A549 (cell line): ENCODE measurements at regions not wholly inside any gene's neighbourhood (a gene's known extent, or its start where the extent isn't known, plus 50 kb on each side); places are given as distances from the start of the nearest gene placed in this dataset.

Experiments used
- ATAC-seq, 2 experiments: fragments of 200-7000 bp in 1 of 2; fragments of >200 bp in 1 of 2; cut with Nextera tagmentation in 1 of 2; cut with Tn5 transposase in 1 of 2; 3 replicates each; pipeline versions ENCODE4 v1.8.0 to v1.9.1; 2018 to 2020; ENCODE audit warnings: mild to moderate bottlenecking in 1 of 2, moderate library complexity in 1 of 2
- CTCF ChIA-PET: fragments of 300-600 bp; sonication (Branson Sonifier 250); formaldehyde crosslinking; extraction: SDS; loops from one replicate; lab custom pipeline; 2021; ENCODE audit warnings: antibody characterized with exemption, inconsistent platforms; lab: Yijun Ruan, JAX
- POLR2A ChIA-PET: fragments of 350-600 bp; formaldehyde crosslinking; extraction: SDS; loops from one replicate; lab custom pipeline; 2021; ENCODE audit warnings: antibody characterized with exemption, inconsistent platforms; lab: Yijun Ruan, JAX
- DNase-seq, 2 experiments: peaks; one replicate each; pipeline versions ENCODE4 v3.0.0 to v3.0.0-alpha.2; 2011 to 2016; ENCODE audit warnings: low read depth in 1 of 2, low spot score in 1 of 2
- FAIRE-seq: peaks from 2 replicates; lab custom pipeline; 2011; peaks lifted over from hg19 to GRCh38; lab: Jason Lieb, UNC
- H3K27ac ChIP-seq, 2 experiments: fragments of >200 bp; sonication (Bioruptor Twin); formaldehyde crosslinking; 3 replicates each; pipeline ENCODE4 v1.5.1; 2016 to 2017
- H3K4me1 ChIP-seq: fragments of >200 bp; sonication (Bioruptor Twin); formaldehyde crosslinking; 3 replicates; pipeline ENCODE4 v1.6.1; 2016
- H3K4me2 ChIP-seq: fragments of >200 bp; sonication (Bioruptor Twin); formaldehyde crosslinking; 3 replicates; pipeline ENCODE4 v1.6.1; 2016
- H3K4me3 ChIP-seq: fragments of >200 bp; sonication (Bioruptor Twin); formaldehyde crosslinking; 3 replicates; pipeline ENCODE4 v1.5.1; 2016
- H3K9me3 ChIP-seq: fragments of >200 bp; sonication (Bioruptor Twin); formaldehyde crosslinking; 3 replicates; pipeline ENCODE4 v1.6.1; 2016
- BCL3 ChIP-seq: fragments of >200 bp; sonication (Bioruptor Twin); formaldehyde crosslinking; IDR thresholded peaks from 3 replicates; pipeline ENCODE4 v1.6.1; 2016
- BHLHE40 ChIP-seq: IDR thresholded peaks from 2 replicates; pipeline ENCODE4 v1.6.1; 2012; ENCODE audit warnings: low read depth, low read length, inconsistent platforms
- CBX2 ChIP-seq: fragments of 200-600 bp; sonication (generic); IDR thresholded peaks from 2 replicates; pipeline ENCODE4 v1.6.1; 2016; ENCODE audit warnings: low read depth, mild to moderate bottlenecking, borderline replicate concordance
- CEBPB ChIP-seq, 2 experiments: fragments of >200 bp in 1 of 2; sonication (Bioruptor Twin) in 1 of 2; formaldehyde crosslinking in 1 of 2; IDR thresholded peaks; 2 replicates each; pipeline ENCODE4 v1.6.1; 2012 to 2016
- CHD2 ChIP-seq: fragments of 150-350 bp; IDR thresholded peaks from 2 replicates; pipeline ENCODE4 v1.6.1; 2014; ENCODE audit warnings: low read length; ENCODE audit not compliant: partially characterized antibody
- CHD4 ChIP-seq: fragments of 200-600 bp; sonication (generic); IDR thresholded peaks from 2 replicates; pipeline ENCODE4 v1.6.1; 2016; ENCODE audit warnings: antibody characterized with exemption, mild to moderate bottlenecking, borderline replicate concordance
- ELK1 ChIP-seq: fragments of 150-350 bp; IDR thresholded peaks from 2 replicates; pipeline ENCODE4 v1.6.1; 2014; ENCODE audit warnings: low read depth, mild to moderate bottlenecking, low read length
- HDAC2 ChIP-seq: fragments of 200-600 bp; sonication (generic); IDR thresholded peaks from 2 replicates; pipeline ENCODE4 v1.6.1; 2016
- HEYL ChIP-seq: fragments of 250-450 bp; sonication (Bioruptor Pico); IDR thresholded peaks from 2 replicates; pipeline ENCODE4 v1.8.0; 2021; ENCODE audit warnings: mild to moderate bottlenecking, moderate library complexity
- HMGXB4 ChIP-seq: fragments of 250-450 bp; sonication (Bioruptor Pico); IDR thresholded peaks from 2 replicates; pipeline ENCODE4 v1.5.0; 2021; ENCODE audit warnings: mild to moderate bottlenecking, moderate library complexity, borderline replicate concordance
- HOXB13 ChIP-seq: fragments of 250-450 bp; sonication (Bioruptor Pico); IDR thresholded peaks from 2 replicates; pipeline ENCODE4 v1.5.0; 2020; ENCODE audit warnings: low read depth, mild to moderate bottlenecking, moderate library complexity
- HOXB5 ChIP-seq: fragments of 250-450 bp; sonication (Bioruptor Pico); IDR thresholded peaks from 2 replicates; pipeline ENCODE4 v1.5.0; 2020; ENCODE audit warnings: mild to moderate bottlenecking, moderate library complexity
- JUN ChIP-seq, 2 experiments: fragments of >200 bp; sonication (Bioruptor Twin); formaldehyde crosslinking; IDR thresholded peaks; 2 replicates in 1 of 2; 3 replicates in 1 of 2; pipeline ENCODE4 v1.6.1; 2016 to 2017
- MAZ ChIP-seq: fragments of 150-350 bp; IDR thresholded peaks from 2 replicates; pipeline ENCODE4 v1.6.1; 2014; ENCODE audit warnings: antibody characterized with exemption, low read depth, low read length, borderline replicate concordance
- NR3C1 ChIP-seq: fragments of >200 bp; sonication (Bioruptor Twin); formaldehyde crosslinking; IDR thresholded peaks from 3 replicates; pipeline ENCODE4 v1.6.1; 2017
- PBX3 ChIP-seq: IDR thresholded peaks from 2 replicates; pipeline ENCODE4 v1.6.1; 2012
- POLR2A ChIP-seq: IDR thresholded peaks from 2 replicates; pipeline ENCODE4 v1.6.1; 2012; ENCODE audit warnings: mild to moderate bottlenecking, low read length
- POLR2AphosphoS2 ChIP-seq: conservative IDR thresholded peaks from 2 replicates; pipeline ENCODE4 v1.6.1; 2012; ENCODE audit warnings: low read length, improper control_type of control experiment, inconsistent platforms
- RCOR1 ChIP-seq: fragments of 150-350 bp; IDR thresholded peaks from 2 replicates; pipeline ENCODE4 v1.6.1; 2014; ENCODE audit warnings: antibody characterized with exemption, low read length, low read depth
- REST ChIP-seq: fragments of 200-600 bp; sonication (generic); IDR thresholded peaks from 2 replicates; pipeline ENCODE4 v1.6.1; 2016; ENCODE audit warnings: antibody characterized with exemption, mild to moderate bottlenecking, moderate library complexity
- USF2 ChIP-seq: fragments of 450-650 bp; IDR thresholded peaks from 2 replicates; pipeline ENCODE4 v1.6.1; 2014; ENCODE audit warnings: antibody characterized with exemption
- ZFP36 ChIP-seq: fragments of 450-650 bp; IDR thresholded peaks from 2 replicates; pipeline ENCODE4 v1.6.1; 2014; ENCODE audit warnings: borderline replicate concordance; ENCODE audit not compliant: partially characterized antibody
- ZNF302 ChIP-seq: fragments of 250-450 bp; sonication (Bioruptor Pico); IDR thresholded peaks from 2 replicates; pipeline ENCODE4 v1.9.0; 2021; ENCODE audit warnings: inconsistent platforms, mild to moderate bottlenecking, moderate library complexity
- WGBS: methylation state at CpG from one replicate; pipeline ENCODE4 v1.1.6; 2017; ENCODE audit errors: missing lambda C conversion rate; 5-methylcytosine and 5-hydroxymethylcytosine counted together

- no peak for TF ChIP-seq CEBPB (IDR thresholded peaks at IDR 0.05)
- no peak for TF ChIP-seq ELK1
- no peak for TF ChIP-seq JUN (IDR thresholded peaks at IDR 0.05)
These were observed 66.7 kb upstream of the DBX1 start (continued) for GRCh38 chr11:20226933-20227332.

- ChIA-PET CTCF (no interaction called here), POLR2A (no interaction called here)
- Histone ChIP-seq H3K27ac (no peak overlapping the region), H3K4me2 (no peak overlapping the region), H3K9me3 (no peaks in the 10 kb centered on the region), H3K4me3 (no peak overlapping the region), H3K4me1 (no peaks in the 10 kb centered on the region)
- ATAC-seq (no peak), DNase-seq (no peak), FAIRE-seq (no peak)
- TF ChIP-seq HEYL (CRISPR knock-in tag) (no peak), JUN (IDR thresholded peaks at IDR 0.05) (no peak), ZNF302 (CRISPR knock-in tag) (no peak), BCL3 (no peak), POLR2AphosphoS2 (no peak), ZFP36 (no peak), PBX3 (no peak), CEBPB (IDR thresholded peaks at IDR 0.05) (no peak), HDAC2 (no peak), CHD4 (no peak)
- 0% methylated on average over 3 of the region's 3 CpGs for WGBS
These were observed 61.3 kb upstream of the DBX1 start for GRCh38 chr11:20221566-20221965.

GRCh38 chr11:20213790-20214189 lies 53.5 kb upstream of the DBX1 start:
- Histone ChIP-seq H3K4me2 (no peak overlapping the region), H3K9me3 (no peaks in the 10 kb centered on the region), H3K4me1 (no peaks in the 10 kb centered on the region), H3K4me3 (no peak overlapping the region), H3K27ac (no peak overlapping the region)
- WGBS, result 0% methylated on average over 1 of the region's 1 CpG
- ATAC-seq (no peak), FAIRE-seq (no peak), DNase-seq (no peak)
- CTCF ChIA-PET, result no interaction called here
- POLR2A ChIA-PET, result no interaction called here
- TF ChIP-seq POLR2A, result no peak
- TF ChIP-seq CBX2, result no peak
- TF ChIP-seq HOXB13 (CRISPR knock-in tag), result no peak
- no peak for TF ChIP-seq USF2
- TF ChIP-seq HOXB5 (CRISPR knock-in tag), result no peak
- TF ChIP-seq HDAC2, result no peak

- Histone ChIP-seq H3K4me3 (no peak overlapping the region), H3K4me2 (no peak overlapping the region), H3K27ac (no peak overlapping the region), H3K4me1 (no peaks in the 10 kb centered on the region), H3K9me3 (no peaks in the 10 kb centered on the region)
- DNase-seq (no peak), ATAC-seq (no peak), FAIRE-seq (no peak)
- POLR2A ChIA-PET, result no interaction called here
- TF ChIP-seq POLR2A (no peak), BHLHE40 (no peak), HMGXB4 (CRISPR knock-in tag) (no peak), REST (no peak), RCOR1 (no peak), NR3C1 (no peak), CHD2 (no peak), MAZ (no peak), CEBPB (IDR thresholded peaks at IDR 0.05) (no peak)
- WGBS, result 20% methylated on average over 4 of the region's 4 CpGs
- CTCF ChIA-PET, result interaction anchor here (1.1 kb wide), 1 partner anchor 19 kb away, joined by 4 read pairs; no protein-coding TSS in a partner anchor
These were observed 51.4 kb upstream of the DBX1 start for GRCh38 chr11:20211691-20212090.
